K562 (cell line): ENCODE measurements at regions not wholly inside any gene's neighbourhood (a gene's known extent, or its start where the extent isn't known, plus 50 kb on each side); places are given as distances from the start of the nearest gene placed in this dataset.

Source experiments
- ARNT ChIP-seq, 2 experiments: fragments of 450-650 bp; IDR thresholded peaks; 2 replicates each; pipeline ENCODE4 v1.6.1; 2016; ENCODE audit warnings: mild to moderate bottlenecking in 1 of 2
- CBX5 ChIP-seq: IDR thresholded peaks from 2 replicates; pipeline ENCODE4 v1.6.1; 2014; ENCODE audit warnings: low read depth, borderline replicate concordance
- CTCF ChIP-seq, 3 experiments: IDR thresholded peaks in 2 of 3; conservative IDR thresholded peaks in 1 of 3; 2 replicates each; pipeline ENCODE4 v1.5.1; 2011 to 2012; ENCODE audit warnings: low read length in 3 of 3, mild to moderate bottlenecking in 3 of 3, control low read depth in 2 of 3, improper control_type of control experiment in 1 of 3, inconsistent platforms in 1 of 3, low read depth in 1 of 3, mixed read lengths in 1 of 3, moderate library complexity in 1 of 3; ENCODE audit not compliant: insufficient read depth in 2 of 3
- E2F1 ChIP-seq: sonication (generic); formaldehyde crosslinking; IDR thresholded peaks from 2 replicates; pipeline ENCODE4 v1.8.1; 2023; ENCODE audit warnings: mild to moderate bottlenecking, missing genetic modification reagents, moderate library complexity
- GABPB1 ChIP-seq: sonication (generic); formaldehyde crosslinking; IDR thresholded peaks from 2 replicates; pipeline ENCODE4 v1.8.0; 2022; ENCODE audit warnings: mild to moderate bottlenecking, missing genetic modification reagents
- HOMEZ ChIP-seq: fragments of 250-450 bp; sonication (Bioruptor Pico); IDR thresholded peaks from 2 replicates; pipeline ENCODE4 v1.4.0; 2020; ENCODE audit warnings: mild to moderate bottlenecking, moderate library complexity
- POLR2AphosphoS5 ChIP-seq: IDR thresholded peaks from 2 replicates; pipeline ENCODE4 v1.6.1; 2011; ENCODE audit warnings: mild to moderate bottlenecking, low read depth, low read length, moderate library complexity; ENCODE audit not compliant: control insufficient read depth, insufficient read depth
- SAP30 ChIP-seq: fragments of 200-600 bp; sonication (generic); IDR thresholded peaks from 2 replicates; pipeline ENCODE4 v1.6.1; 2012; ENCODE audit warnings: borderline replicate concordance, low read depth, mild to moderate bottlenecking, moderate library complexity, low read length, control low read depth, inconsistent platforms; ENCODE audit not compliant: insufficient read depth, poor library complexity, severe bottlenecking
- TFE3 ChIP-seq: fragments of 450-650 bp; formaldehyde crosslinking; IDR thresholded peaks from 2 replicates; pipeline ENCODE4 v1.4.0; 2020; ENCODE audit warnings: mild to moderate bottlenecking, mixed read lengths
- TSHZ1 ChIP-seq: fragments of 250-450 bp; sonication (Bioruptor Pico); IDR thresholded peaks from 2 replicates; pipeline ENCODE4 v1.4.0; 2020; ENCODE audit warnings: mild to moderate bottlenecking, moderate library complexity
- ZNF140 ChIP-seq: fragments of 250-450 bp; sonication (Bioruptor Pico); IDR thresholded peaks from 2 replicates; pipeline ENCODE4 v1.8.0; 2021; ENCODE audit warnings: moderate library complexity, mild to moderate bottlenecking, inconsistent platforms
- ZNF143 ChIP-seq: sonication (generic); formaldehyde crosslinking; IDR thresholded peaks from 2 replicates; pipeline ENCODE4 v1.9.0; 2022; ENCODE audit warnings: mild to moderate bottlenecking, missing genetic modification reagents

GRCh38 chr18:69127873-69128500, 272.7 kb upstream of the DOK6 start:
- TF ChIP-seq CTCF (IDR thresholded peaks at IDR 0.05 in 2 of 3, conservative IDR thresholded peaks at IDR 0.05 in 1 of 3; ENCODE audit: insufficient read depth in 2 of 3, low read depth in 1 of 3, low read length in 3 of 3) (no peak), POLR2AphosphoS5 (no peak), TFE3 (no peak), ARNT (IDR thresholded peaks at IDR 0.05) (no peak), ZNF143 (CRISPR knock-in tag) (no peak), SAP30 (no peak), CBX5 (no peak), GABPB1 (CRISPR knock-in tag) (no peak), ZNF140 (CRISPR knock-in tag) (no peak), TSHZ1 (CRISPR knock-in tag) (no peak), HOMEZ (no peak), E2F1 (CRISPR knock-in tag) (no peak)
